Putamen (tissue), 1 donor: ENCODE measurements at regions not wholly inside any gene's neighbourhood (a gene's known extent, or its start where the extent isn't known, plus 50 kb on each side); places are given as distances from the start of the nearest gene placed in this dataset.

Experiments used
- DNase-seq: peaks from one replicate; pipeline ENCODE4 v3.0.0-alpha.2; 2016; ENCODE audit warnings: low spot score

DNA sequence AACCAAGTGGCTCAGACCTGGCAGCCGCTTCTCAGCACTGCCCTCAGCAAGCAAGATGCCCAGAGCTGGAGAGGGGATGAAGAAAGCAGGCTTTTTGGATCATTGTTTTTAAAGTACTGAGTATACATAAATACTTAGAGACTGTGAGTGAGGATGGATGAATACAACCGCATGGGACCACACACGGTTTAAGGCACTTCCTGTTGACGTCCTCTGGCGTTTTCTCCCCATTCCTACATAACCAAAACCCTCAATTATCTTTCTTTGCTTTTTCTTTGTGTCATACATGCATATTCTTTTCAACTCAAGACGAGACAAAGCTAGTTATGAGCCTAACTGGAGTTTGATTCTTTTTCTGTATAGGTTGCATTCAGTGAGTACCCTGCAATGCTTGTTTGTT lies 198.4 kb downstream of the GALR1 start:
- DNase-seq: no peak

DNA sequence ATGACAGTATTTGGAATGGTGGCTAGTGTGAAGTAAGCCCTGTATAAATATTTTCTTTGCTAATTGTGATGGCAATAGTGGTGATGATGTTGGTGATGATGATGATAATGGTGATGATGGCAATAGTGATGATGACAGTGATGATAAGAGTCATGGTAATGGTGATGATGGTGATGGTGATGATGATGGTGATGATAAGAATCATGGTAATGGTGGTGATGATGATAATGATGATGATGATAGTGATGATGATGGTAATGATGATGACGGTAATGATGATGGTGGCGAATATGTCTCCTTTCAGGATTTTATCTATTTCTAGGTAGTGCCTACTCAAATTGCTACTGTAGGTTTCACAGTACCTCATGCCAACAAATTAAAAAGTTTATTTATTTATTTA lies 205.4 kb downstream of the GALR1 start:
- DNase-seq: no peak

DNA sequence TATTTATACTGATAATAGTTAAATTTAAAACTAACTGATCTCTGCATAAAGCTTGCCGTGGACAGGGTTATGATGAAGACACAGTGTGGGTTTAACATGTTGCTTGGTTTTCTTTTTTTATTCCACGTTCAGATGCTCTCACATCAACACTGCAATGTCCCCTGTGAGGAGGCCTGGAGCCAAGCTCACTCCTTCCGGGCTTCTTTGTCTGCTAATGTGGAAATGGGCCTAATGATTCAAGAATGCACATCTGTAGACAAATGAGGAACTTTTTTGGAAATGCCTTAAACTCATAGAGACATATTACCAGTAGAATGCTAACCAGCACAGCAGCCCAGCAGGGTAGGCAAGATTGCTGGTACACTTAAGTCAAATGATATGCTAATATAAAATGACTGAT lies 208.0 kb downstream of the GALR1 start:
- no peak for DNase-seq

DNA sequence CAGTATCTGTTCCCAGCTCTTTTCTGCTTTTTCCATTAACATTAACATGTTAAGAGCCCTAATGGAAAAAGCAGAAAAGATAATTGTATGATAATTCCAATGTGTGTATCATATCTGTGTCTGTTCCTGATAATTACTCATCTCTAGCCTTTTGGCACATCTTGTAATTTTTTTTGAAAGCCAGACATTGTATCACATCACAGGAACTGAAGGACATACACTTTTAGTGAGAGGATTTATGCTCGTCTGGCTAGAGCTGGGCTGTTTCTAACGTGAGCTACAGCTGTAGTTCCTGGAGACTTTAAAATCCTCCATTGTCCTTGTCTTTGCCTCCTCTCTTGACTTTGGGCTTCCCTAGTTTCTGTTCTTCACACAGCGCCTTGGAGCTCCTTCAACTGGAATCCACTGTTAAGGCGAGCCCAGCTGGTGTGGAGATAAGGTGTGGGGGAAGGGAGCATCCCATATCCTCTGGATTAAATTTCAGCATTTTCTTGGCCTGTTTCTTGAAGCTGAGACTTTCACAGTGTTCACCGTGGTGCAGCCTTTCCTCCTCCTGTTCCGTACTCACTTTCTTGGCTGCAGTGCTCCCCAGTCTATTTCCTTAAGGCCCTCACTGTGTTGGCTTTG lies 211.5 kb downstream of the GALR1 start:
- no peak for DNase-seq

DNA sequence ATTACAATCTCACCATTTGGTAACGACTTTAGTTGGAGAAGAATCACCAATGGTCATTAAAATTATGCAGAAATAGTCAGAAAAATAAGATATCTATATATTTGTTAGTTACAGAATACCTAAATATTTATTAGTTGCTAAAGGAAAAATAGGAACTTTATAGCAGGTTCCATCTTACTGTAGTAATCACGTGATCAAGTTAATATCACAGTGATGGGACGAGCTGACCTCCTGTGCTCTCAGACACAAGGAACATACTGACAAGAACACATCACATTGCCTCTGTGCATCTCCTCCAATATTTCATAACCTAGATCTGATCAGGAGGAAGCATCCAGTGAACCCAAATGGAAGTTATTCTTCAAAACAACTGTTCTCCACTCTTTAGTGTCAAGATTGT lies 215.3 kb downstream of the GALR1 start:
- DNase-seq: no peak

DNA sequence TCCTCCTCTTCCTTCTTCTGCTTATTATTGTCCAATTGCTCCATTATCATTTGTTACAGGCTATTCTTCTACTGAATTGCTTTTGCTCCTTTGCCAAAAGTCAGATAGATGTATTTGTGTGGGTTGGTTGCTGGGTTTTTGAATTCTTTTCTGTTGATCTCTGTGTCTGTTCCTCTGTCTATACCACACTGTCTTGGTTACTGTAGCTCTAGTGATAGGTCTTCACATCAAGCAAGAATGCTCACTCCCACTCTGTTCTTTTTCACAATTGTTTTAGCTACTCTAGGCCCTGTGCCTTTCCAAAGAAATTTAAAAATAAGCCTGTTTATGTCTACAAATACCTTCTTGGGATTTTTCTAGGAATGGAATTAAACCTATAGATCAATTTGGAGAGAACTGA lies 217.2 kb downstream of the GALR1 start:
- no peak for DNase-seq

DNA sequence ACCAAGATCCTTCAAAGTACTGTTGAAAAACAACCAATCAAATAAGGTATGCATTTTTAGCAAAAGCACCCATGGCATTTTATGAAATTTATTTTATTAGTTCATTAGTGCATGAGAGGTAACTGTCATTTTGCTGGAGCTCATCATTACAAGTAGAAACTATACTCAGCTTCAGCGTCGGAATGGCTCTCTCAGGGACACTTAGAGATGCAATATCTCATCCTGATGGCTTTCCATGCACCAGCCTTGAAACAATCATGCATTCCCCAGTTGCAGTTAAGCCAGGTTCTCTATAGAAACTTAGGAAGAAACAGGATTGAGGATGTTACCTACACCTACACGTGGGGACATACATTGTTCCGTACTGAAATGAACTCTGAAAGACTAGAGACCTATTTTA lies 219.5 kb downstream of the GALR1 start:
- DNase-seq: no peak

DNA sequence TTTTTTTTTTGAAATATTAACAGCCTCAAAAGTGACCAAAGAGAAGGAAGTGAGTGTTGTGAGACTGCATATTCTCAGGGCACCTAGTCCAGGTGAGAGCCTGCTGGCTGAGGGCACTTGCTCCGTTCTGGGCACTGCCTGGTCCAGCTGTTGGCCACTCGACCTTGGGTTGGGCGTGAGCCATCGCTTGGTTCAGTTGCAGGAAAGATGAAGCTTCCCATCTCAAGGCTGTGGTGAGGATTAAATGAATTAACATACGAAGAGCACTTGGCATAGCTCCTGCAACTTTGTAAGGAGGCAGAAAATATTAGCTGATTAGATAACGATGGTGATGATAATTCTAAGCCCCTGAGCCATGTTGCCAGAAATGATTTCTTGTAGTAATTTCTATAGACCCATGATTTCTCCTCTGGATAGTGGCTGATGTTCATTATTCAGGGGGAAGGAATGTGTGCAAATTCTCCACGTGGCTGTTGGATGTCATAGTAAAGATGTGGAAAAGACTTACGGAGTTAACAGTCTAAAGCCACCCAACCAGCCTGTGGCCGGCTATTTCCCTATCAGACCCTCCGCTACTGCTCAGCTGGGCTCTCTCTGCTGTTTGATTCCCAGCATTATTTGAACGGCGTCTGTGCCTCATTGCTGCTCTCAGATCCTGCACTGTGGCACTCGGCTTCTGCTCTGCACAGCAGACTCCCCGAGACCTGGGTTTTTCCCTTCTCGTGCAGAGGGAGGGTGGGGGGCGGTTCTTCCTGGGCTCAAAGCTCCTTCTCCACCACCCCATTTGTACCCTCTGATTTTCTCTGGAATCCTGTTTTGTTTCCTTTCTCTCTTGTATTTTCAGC lies 221.1 kb downstream of the GALR1 start:
- no peak for DNase-seq

DNA sequence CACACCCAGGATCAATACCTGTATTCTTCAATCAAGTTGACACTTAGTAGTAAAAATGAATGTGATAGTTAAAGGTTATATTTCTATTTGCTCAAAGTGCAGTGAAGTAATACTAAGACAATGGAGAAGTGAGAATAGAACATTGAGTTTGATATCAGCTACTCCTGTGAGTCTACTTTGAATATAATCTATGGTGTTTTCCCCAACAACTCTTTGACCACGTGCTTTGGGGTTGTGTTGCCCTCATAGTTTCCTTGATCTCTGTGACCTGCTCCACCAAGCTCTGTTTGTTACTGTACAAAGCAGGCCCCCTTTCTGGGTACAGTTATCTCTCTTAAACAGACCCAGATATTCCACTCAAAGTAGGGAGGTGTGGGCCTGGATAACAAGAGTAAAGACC lies 222.9 kb downstream of the GALR1 start:
- no peak for DNase-seq

DNA sequence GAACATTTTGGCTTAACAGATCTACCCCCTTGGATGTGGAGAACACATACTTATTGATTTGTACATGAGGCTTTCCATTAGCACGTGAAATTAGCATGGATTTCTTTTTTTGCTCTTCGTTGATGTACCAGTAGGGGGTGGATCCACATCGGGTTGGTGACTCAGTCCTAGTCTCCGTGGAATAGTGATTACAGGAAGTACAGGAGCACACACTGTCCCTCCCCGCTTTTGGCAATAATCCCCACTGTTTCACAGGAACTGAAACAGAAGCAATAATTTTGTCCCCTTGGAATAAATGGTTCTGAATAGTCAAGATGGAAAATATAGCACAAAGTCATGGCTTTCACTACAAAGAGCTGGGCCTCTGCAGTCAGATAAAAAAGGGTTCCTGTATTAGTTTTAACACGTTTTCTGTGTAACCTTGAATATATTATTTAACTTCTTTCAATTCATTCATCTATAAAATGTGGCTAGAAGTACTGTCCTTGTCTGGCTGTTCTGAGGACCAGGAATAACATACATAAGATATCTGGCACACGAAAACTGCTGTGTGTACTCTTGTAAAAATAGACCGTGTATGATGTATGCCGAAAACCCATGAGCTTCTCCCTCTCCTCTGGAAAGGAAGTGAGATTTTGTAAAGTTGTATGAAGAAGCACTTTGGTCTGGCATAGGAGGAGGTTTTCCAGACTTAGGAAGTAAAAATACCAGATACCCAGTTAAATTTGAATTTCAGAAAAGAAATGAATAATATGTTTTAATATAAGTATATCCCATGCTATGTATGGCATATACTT lies 229.2 kb downstream of the GALR1 start:
- DNase-seq: peak; percentile 21

DNA sequence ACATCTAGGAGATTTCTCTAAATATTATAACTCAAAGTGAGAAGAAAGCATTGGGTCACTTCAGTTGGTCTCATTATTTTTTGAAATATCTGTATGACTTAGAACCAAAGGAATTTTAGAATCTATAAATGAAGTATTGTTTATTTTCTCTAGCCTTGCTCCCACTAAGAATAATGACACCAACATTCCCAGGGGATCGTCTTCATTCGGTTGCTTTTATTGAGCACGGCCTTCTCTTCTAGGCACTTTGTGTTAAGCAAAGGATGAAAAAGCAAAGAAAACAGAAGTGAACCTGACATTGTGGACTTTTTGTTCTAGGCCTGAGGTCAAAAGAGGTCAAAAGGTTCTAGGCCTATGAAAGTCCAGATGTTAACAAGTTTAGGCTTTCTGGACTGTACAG lies 231.9 kb downstream of the GALR1 start:
- no peak for DNase-seq

DNA sequence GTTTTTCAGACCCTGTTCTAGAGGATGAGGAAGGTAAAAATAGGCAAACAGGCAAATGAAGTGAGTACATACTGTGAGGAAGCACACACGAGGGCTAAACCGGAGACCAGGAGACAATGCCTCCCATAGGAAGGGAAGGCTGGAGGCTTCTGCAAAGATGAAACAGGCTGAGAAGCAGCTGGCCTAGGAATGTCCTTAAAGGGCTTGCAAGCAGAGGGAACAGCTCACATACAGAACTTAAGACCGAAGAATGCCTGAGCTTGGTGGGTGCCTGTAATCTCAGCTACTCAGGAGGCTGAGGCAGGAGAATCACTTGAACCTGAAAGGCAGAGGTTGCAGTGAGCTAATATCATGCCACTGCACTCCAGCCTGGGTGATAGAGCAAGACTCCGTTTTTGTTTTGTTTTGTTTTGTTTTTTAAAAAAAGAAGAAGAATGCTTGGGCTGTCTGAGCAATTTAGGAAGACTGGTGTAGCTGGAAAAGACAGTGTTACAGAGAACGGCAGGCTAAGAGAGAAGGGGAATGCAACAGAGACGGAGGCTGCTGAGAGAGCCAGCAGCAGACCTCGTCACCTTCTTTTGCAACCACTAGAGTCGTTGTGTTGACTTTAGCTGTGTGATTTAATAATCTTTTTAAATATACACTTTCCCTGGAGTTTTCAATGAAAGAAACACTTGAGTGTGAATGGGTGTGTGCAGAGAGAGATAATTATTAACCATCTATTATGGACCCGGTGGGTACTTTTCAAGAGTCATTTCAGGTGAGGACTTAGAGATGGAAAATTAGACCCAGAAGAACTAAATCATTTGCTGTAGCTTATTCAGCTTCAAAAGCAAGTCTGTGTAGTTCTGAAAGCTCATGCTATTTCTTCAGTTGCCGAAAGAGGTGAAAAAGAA lies 232.8 kb downstream of the GALR1 start:
- DNase-seq: no peak

DNA sequence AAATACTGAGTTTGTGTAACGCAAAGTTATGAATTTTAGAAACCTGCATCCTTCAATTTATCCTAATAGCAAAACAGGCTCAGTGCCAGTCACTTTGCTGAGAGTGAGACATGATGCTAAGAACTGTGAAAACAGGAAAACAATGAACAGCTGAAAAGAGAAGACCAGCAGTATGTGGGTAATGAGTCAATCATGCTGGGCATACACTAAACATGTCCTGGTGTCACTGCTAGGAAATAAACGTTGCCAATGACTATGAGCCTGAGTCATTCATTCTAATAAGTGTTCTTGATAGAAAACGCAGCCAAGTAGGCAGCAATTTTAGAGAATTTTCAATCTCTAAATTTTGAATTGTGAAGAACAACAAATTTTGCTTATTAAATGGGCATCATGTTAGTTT lies 237.3 kb downstream of the GALR1 start:
- DNase-seq: no peak

DNA sequence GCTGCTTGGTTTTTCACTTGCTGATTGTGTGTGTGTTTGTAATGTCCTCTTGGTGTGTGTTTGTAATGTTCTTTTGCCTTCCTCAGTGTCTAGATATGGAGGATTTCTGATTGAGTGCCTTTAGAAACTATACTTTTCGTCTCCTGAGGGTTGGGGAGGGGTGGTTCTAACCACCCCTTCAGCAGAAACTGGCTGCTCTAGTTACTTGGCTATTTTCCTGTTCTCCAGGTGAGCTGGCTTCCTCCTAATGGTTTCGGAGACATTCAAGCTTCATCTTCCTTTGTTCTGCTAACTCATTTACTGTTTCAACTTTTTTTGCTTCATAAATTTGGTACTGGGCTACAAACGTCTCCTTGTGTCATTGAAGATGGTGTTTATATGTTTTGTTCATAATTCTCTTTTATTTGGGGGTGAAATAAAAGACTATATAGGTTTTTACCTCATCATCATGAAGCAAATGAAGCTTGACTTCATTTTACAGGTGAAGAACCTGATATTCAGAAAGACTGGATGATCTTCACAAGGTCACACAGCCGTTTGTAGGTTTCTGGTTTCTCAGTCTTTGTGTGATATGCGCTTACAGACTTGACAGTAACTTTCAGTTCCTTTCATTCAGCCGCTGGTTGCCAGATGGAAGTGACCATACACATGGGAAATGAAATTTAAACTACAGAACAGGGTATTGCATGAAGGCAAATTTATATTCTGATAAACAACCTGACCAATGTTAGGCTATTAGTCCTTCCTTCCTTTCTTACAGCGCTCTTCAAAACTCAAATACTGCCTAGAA lies 238.5 kb downstream of the GALR1 start:
- no peak for DNase-seq

DNA sequence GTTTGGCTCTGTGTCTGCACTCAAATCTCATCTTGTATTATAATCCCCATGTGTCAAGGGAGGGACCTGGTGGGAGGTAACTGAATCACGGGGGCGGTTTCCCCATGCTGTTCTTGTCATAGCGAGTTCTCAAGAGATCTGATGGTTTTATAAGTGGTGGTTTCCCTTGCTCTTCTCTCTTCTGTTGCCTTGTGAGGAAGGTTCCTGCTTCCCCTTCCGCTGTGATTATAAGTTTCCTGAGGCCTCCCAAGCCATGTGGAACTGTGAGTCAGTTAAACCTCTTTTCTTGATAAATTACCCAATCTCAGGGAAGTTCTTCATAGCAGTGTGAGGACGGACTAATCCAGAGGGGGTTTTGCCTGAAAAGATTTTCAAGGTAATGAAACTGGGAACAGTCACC lies 245.4 kb downstream of the GALR1 start:
- no peak for DNase-seq

DNA sequence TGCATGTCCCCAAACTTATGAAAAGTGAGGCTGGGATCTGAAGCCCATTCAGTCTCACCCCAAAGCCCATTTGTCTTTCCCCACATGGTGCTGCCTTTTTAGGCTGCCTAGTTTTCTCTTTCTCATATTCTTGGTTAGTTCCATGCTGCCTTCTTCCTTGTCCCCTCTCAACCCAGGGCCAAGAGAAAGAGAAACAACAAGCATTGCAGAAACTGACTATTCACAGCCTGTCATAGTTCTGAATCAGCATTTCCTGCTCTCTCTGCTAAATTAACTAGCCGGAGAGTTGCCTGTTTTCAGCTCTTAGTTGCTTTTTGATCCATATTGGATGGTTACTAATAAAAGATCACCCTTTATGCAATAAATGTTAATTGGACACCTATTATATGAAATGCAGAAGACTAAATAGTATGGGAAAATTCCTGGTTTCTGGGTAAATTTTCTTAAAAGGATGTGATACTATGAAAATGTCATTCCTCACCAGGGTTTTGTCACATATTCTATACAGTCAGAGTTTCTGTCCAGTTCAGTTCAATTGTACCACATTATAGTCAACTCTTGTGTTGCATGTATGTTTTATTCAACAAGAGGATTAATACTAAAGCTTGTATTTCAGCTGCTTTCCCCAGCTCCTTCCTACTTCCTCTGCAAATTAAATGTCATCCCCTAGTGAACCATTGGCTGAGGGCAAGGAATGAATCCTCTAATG lies 246.5 kb downstream of the GALR1 start:
- DNase-seq: no peak

DNA sequence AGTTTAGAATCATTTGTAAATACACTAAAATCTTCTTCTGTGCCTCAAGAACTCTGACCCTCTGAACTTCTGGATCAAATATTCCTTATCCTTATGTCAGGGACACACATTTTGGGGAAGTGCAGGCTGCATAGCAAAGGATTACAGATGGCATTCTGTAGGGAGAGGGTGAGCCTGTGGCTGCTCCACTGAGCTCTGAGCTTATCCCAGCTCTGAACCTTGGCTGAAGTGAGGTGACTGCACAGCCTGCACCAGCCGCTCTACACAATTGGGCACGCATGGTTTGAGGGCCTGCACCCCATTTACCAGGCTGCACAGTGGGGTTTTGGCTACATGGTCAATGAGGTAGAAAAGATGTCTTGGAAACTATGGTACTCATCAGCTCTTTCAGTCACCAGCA lies 251.6 kb downstream of the GALR1 start:
- DNase-seq: no peak

DNA sequence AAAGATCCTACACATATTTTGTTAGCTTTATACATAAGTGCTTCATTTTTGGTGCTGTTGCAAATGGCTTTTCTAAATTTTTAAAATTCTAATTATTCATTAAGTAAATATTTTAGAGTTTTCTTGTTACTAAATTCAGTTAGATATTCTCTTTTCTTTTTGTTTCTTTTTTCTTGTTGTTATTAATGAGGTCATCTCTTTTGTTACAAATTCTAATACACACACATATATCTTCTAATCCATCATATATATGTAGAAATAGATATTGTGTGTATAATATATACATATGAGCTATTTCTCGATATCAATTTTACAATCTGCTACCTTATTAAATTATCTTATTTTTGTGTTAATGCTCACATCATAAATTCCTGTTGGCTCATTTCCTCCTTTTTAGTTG lies 255.9 kb downstream of the GALR1 start:
- DNase-seq: no peak

DNA sequence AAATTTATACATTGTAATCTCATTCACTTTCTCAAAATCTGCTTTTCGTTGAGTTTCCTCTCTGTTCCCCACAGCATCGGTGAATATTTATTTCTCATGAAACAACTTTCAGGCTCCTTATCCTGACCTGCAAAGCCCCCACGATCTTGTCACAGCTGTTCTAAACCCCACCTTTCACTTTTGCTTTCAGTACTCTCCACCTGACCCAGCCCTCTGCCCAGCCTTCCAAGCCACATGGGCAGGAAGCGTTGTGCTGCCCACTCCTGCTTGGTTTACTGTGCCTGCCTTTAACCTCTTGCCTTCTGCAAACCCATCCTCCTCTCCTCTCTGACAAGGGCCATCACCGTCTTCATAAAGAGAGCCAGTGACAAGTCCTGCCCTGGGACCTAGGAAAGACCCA lies 262.5 kb downstream of the GALR1 start:
- no peak for DNase-seq

DNA sequence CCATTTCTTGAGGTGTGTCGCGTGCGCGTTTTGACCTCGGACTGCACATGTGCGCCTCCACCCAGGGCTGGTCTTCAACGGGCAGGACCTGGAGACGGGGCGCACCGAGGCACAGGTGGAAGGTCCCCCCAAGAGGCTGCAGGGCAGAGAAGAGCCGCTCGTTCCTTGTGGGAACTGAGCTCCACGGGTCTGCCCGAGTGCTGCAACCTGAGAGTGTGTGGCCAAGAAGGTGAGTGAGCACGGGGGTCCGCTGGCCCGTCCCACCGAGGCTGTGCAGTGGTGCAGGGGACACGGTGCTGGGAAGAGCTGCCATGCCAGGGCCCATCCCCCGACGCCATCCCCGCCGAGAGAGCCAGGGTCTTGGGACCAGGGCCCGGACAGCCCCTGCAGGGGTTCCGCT lies 268.3 kb downstream of the GALR1 start:
- DNase-seq: no peak

DNA sequence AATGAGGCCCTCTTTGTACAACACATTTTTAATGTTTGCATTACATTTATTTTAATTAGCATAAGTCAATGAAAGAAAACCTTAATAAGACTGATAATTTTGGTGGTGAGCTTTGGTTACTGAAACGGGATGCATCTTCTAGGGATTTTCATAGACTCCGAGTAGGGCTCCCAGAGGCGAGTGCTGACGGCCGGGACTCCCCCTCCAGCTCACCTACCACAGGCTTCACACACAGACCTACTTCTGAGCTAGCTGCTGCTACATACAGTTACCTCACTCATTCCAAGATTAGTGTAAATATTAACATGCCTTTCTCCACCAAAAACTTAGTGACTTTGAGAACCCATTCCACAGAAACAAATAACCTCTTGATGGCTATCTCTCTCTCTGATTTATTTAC lies 271.1 kb downstream of the GALR1 start:
- DNase-seq: no peak
